Inferior parietal cortex (tissue), 1 donor: ENCODE measurements at regions not wholly inside any gene's neighbourhood (a gene's known extent, or its start where the extent isn't known, plus 50 kb on each side); places are given as distances from the start of the nearest gene placed in this dataset.
"Not testable (repeated sequence)": the region's sequence is repeated elsewhere in the genome, so short reads cannot be mapped to it uniquely, and the experiment has no call there.

Experiments
- DNase-seq: peaks from one replicate; pipeline ENCODE4 v3.0.0-alpha.2; 2016; ENCODE audit errors: extremely low spot score

DNA sequence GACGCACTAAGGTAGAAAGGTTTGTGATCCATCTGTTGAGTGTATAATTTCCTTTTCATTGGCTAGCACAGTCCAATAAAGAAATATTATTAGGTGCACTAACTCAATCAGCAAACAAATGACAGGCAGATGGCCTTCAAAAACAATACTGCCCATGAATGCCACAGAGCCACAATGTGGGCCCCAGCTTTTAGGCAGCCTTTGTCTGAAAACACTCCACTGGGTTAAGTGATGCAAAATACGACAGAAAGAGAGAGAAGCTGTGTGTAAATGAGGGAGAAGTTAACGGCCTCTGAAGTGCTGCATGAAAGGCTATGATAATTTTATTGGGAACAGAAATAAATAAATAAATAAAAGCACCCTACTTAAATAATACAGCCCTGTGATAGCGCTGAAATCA, 274.6 kb downstream of the NKX6-1 start:
- no peak for DNase-seq

GRCh38 chr4:84221704-84222103, 277.4 kb downstream of the NKX6-1 start:
- DNase-seq: no peak

GRCh38 chr4:84220990-84221389, 278.1 kb downstream of the NKX6-1 start:
- no peak for DNase-seq

GRCh38 chr4:84219656-84220055, 279.4 kb downstream of the NKX6-1 start:
- no peak for DNase-seq

DNA sequence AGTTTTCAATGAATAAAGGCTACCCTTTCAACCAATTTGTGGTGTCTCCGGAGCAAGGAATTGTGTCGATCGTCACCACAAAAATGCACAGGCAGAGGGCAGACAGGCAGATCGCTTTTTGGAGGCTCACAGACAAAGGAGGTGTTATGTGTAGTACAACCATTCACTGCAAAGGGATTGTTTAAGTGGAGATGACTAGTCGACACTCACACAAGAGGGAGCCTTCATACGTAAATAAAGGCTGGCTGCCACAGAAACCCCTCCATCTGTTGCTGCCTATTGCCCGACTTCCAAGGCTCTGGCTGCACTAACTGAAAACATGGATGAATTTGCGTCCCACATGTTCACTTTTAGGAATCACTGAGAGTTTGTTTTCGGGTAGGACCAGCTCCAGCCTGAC, 281.1 kb downstream of the NKX6-1 start:
- no peak for DNase-seq

DNA sequence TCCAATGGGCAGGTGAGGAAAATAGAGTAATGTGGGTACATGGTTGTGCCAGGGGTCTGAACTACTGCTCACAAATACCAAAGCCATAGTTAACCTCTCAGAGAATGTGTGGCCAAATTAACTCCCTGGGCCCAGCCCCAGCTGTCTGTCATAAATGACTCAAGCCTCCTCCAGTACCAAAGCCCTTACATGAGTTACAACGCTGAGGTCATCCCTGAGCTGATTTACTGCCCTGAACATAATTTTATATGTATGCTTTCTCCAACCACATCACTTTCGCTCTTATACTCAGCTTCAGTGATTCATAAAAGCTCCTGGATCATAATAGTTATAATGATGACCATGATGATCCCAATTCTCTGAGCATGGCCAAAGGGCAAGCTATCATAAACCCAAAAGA, 283.9 kb downstream of the NKX6-1 start:
- DNase-seq: no peak

GRCh38 chr4:84206226-84206625, 292.9 kb downstream of the NKX6-1 start:
- not testable (repeated sequence) for DNase-seq

DNA sequence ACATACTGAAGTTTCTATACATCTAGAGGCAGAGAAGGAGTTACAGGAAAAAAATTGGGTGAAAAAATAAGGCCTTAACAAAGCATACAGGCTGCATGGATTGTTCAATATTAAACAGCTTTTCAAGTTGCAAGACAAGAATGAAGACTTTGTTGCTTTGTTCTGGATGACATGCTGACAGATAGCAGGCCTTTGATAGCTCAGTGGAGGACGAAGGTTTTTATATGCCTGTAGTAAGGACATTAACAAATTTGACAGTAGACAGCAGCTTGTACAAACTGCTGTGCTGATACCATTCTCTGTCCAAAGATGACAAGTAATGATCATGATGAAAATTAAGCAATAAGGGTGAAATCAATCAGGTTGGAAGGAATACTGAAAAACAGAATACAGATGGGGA, 309.9 kb downstream of the NKX6-1 start:
- DNase-seq: no peak

DNA sequence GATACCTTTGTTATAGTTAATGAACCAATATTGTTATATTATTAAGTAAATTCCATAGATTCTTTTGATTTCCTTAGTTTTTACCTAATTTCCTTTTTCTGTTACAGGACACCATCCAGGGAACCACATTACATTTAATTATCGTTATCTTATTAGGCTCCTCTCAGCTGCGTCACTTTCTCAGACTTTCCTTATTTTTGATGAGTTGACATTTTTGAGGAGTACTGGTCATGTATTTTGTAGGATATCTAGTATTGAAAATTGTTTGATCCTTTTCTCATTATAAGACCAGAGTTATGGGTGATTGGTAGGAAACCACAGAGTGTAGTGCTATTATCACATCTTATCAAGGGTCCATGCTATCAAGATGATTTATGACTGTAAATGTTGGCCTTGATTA, 319.7 kb downstream of the NKX6-1 start:
- DNase-seq: no peak

- DNase-seq: no peak
Observed at GRCh38 chr4:84177831-84178542, 321.1 kb downstream of the NKX6-1 start.

GRCh38 chr4:84176016-84176415, 323.1 kb downstream of the NKX6-1 start:
- no peak for DNase-seq

DNA sequence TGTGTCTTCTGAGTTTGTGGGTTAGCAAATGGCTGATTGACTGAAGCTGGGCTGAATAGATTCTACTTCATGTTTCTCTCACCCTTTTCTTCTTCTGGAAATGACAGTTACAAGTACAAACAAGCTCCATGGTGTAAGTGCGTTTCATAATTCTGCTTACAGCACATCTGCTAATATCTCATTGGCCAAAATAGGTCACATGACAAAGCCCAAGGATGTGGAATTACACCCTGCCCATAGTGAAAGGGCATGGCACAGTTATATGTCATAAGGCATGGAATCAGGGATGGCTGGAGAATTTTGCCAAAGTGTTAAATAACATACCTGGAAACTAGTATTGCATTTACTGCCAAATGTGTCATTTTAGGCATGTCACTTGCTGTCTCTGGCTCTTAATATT, 327.2 kb downstream of the NKX6-1 start:
- no peak for DNase-seq

DNA sequence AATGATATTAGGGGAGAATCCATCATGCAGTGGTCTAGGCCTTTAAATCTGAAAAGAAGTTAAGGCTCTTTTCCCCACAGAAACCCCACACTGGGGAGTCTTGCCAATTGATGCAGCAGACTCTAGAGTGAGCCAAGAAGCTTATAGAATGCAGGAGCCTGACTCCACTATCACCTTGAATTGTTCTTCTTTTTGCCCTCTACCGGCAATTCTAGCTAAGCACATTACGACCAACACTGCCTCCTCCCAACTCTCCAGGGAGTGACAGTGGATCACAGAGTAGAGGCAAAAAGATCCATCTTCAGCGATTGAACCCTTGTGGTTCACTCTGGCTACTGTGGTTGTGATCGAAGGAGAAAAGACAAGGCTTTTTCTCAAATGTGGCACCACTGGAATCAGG, 331.5 kb downstream of the NKX6-1 start:
- DNase-seq: no peak

DNA sequence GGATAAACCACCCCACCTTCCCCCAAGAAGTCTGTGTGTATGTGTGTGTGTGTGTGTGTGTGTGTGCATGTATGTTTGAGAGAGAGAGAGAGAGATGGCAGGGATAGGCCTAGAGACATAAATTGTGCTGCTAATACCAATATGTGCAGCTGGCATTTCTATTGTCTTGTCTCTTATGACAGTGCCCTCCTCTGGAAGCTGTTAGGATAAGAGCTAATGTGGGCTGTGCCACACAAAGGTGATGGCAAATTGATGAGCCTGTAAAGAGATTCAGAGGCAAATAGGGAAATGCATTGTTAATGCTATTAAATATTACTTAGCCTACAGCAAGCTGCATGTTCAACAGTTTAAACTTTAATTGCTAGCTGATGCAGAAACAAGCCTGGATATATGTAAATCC, 332.0 kb downstream of the NKX6-1 start:
- DNase-seq: no peak

DNA sequence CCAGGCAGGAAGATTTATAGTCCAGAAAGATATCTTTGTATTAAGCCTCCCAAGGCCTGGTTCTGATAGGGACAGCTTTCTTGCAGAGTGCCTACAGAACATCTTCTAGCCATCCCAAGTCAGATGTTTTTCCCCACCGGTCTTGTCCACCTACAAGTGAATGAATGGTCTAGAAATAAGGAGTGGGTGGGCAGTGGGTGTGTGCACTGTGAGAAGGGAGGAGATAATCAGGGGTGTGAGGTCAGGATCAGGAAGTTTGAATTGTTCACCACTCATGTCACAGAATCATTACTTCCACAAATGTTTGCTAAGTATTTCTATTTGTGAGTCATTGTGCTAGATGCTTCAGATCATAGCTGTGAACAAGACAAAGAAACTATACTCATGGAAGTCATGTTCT, 332.6 kb downstream of the NKX6-1 start:
- no peak for DNase-seq

DNA sequence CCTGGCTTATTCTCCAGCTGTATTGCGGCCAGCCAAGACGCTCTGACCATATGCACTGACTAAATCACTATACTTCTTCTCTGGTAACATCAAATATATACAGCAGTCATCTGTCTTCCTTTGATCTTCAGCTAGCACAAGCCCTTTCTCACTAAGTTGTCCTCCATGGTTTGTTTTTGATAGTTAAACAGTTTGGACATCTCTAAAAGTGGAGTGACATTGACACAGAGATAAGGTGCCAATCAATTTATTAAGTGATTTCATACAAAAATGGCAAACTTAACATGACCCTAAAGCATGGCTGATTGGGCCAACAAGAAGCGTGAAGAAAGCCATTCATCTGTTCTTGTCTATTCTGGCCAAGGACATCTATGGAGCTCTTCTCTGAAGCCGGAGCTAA, 334.9 kb downstream of the NKX6-1 start:
- DNase-seq: no peak

DNA sequence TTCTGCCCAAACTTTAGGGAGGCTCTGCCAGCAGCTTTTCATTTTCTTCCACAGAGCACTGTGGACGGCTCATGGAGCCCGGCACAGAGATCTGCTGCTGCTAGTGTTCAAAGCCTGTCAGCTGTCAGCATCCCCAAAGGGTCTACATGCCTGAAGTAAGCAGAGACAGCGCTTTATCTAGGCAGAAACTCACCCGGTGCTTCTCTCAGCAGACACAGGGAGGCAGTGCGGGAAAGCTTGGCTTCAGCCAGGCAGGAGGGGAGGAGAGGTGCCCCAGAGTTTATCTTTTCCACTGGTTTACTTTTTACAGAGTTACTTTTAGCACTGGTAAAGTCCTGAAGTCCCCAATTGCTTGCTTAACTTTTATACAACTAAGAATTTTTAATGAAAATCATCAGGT, 339.3 kb downstream of the NKX6-1 start:
- no peak for DNase-seq

- no peak for DNase-seq
Observed at GRCh38 chr4:84158670-84159069, 340.4 kb downstream of the NKX6-1 start.

DNA sequence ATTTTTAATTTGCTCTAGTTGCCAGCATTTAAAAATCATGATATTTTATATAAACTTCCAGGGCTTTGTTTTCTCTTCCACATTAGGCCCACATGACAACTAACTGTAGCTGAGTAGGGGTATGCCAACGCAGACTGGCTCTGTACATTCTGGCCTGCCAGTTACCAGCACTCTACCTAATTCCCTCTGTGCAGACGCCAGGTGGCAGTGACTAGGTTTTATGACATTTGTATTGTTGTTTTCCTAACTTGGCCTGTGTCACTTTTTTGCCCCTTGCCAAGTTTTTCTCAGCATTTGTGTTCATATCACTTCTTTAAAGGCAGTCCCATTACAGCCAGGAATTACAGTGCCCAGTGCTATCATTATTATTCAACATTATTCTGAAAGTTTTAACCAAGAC, 347.5 kb downstream of the NKX6-1 start:
- no peak for DNase-seq

DNA sequence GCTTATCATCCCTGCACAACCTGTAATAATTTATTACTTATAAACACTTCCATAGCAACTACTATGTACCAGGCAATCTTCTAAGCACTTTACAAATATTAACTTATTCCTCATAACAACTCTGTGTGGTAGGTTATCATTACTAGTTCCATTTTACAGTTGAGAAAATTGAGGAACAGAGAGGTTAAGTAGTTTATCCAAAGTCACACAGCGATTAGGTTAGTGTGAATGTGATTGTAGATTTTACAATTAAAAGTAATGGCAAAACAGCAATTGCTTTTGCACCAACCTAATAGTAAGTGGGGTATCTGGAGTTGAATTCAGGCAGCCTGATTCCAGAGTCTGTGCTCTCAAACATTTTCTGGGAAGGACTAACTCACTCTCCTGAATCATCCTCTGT, 348.9 kb downstream of the NKX6-1 start:
- DNase-seq: no peak

DNA sequence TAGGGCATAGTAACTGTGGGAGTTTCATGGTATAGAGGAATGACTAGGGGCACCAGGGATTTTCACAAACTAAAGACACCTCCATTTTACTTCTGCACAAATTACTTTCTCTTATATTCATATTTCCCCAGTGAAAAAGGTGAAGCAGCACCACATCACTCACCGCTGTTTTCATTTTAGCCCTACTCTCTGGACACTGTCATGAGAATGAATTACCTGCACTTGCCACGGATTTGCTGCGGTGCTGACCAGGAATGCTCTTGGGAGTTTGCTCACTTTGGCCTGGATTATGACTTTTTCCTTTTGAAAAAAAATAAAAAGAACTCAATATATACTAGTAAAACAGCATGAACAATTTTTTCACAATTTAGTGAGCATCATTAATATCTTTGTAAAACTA, 351.3 kb downstream of the NKX6-1 start:
- no peak for DNase-seq

- no peak for DNase-seq
Observed at GRCh38 chr4:84146300-84146959, 352.7 kb downstream of the NKX6-1 start.

DNA sequence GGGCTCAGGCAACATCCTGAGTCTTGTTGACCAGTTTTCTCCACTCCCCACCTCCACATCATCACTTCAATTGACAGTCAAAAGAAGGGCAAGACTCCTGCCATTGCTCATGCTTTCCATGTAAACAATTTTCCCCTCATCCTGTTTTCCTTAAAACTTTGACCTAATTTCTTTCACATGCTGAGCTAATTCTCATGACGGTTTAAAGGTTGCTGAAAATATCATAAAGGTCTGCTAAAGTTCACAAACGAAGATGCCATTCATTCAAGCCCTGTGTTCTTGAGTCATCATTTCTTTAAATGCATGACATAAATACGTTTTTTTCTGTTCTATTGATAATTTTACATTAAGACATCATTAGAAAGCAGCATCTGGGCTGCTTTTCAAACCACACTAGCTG, 353.9 kb downstream of the NKX6-1 start:
- no peak for DNase-seq

GRCh38 chr4:84126911-84127310, 372.2 kb downstream of the NKX6-1 start:
- DNase-seq: not testable (repeated sequence)
